ENCODE measurements at regions not wholly inside any gene's neighbourhood (a gene's known extent, or its start where the extent isn't known, plus 50 kb on each side); places are given as distances from the start of the nearest gene placed in this dataset.
A peak's percentile ranks its signal among the peaks of the same experiment; 100 is the strongest.

DNA sequence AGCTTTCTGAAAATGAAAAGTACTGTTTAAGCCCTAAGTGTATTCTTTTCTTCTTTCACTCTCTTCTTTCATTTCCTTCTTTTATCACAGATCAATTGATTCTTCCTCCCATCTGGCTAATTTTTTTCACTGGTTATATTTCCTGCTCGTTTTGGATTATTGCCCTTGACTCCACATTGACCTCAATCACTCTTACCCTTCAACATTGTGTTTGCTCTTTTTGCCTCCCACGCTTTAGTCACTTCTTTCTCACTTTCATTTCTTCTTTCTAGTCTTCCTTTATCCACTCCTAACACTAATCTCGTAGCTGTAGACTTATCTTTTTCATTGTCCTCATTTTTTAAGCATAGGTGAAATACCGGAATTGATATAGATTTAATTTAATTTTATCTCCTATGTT is 320.3 kb upstream of the VRK2 start:
- no peak for DNase-seq

DNA sequence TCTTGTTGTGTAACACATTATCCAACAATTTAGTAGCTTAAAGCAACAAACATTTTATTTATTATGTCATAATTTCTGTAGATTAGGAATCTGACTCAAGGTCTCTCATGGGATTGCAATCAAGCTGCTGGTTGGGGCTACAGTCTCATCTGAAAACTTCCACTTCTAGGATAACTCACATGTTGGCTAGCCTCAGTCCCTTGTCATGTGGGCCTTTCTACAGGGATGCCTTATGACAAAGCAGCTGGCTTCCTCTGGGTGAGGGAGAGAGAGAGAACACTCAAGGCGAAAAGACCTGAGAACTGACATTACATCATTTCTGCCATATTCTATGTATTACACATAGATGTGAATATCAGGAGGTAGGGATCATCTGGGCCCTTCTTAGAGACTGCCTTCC is 317.9 kb upstream of the VRK2 start:
- DNase-seq = no peak

DNA sequence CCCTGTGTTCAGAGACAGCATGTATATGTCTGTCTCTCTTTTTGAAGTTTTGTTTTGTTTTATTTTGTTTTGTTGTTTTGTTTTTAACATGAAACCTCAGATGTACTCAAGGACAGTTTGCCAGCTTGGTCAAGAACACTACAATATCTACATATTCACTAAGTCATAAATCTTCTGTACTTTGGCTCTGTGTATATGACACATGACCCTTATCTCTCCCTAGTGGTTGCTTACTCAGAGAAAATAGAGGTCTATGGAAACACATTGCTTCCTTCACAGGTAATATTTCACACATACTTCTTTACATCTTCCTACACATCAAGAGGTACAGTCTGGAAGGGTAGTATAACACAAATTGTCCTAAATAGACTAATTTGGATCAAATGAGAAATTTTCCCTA is 312.6 kb upstream of the VRK2 start:
- no peak for DNase-seq

DNA sequence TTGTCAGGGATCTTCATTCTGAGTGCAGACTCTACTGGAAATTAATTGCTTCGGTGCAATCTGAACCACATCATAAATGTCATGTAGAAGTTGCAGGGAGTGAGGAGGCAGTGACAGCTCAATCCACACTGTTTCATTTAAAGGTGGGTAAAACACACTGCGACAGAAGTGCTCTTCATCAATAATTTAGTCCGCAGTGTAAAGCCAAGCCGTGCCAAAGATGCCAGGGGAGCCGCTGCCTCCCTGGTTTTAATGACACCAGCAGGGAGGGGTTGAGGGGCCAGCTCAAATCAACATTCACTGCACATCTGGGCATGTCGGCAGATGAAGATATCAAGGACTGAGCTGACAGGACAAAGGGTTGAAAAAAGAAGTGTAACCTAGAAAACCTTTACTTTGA is 305.7 kb upstream of the VRK2 start:
- DNase-seq = no peak

DNA sequence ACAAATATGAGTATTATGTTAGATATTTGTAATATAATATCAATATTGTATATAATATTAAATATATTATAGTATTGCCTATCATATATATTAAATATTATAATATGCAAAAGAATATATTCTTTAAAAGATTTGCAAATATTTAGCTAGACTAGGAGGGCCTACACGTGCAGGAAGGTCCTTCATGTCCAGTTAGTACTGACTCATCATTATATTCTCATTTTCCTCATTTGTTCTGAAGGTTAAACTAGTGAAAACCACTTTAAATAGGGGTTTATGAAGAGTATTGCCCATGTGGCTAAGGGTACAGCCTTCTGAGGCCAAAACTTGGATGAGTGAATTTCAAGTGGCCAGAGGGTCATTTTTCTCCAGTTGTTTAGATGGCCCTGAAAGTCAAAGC is 293.0 kb upstream of the VRK2 start:
- DNase-seq = no peak

DNA sequence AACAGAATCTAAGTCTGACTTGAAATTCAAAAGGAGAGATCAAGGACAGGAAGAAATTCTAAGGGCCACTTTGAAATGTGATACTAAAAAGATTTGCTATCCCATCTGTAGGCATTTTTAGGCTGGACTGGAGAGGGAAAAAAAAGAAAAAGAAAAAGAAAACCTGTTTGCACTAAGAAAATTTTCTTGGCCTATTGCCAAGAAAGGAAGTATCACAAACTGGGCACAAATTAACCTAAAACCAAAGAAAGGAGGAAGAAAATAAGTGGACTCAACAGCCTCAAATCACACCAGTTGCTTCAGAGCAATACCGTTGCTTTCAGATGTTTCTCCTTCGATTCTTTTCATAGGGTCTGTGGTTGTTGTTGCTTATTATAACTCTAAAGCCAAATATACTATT is 287.9 kb upstream of the VRK2 start:
- DNase-seq = no peak

DNA sequence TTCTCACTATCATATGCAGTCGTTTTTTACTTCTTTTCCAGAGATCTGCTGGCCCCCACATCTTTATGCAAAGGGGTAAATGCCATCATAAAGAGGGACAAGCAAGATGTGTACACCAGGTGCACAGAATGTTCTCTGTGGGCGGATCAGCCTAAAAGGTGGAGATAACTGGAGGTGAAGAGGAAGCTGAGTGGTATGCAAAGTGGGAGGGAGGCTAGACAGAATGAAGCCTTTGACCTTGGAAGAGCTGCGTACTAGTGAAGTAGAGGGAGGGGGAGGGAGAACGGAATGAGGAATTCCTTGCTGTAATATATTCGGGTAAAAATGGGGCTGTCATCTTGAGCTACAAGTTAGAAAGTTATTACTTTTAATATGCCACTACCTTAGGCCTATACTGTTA is 287.5 kb upstream of the VRK2 start:
- DNase-seq = no peak

DNA sequence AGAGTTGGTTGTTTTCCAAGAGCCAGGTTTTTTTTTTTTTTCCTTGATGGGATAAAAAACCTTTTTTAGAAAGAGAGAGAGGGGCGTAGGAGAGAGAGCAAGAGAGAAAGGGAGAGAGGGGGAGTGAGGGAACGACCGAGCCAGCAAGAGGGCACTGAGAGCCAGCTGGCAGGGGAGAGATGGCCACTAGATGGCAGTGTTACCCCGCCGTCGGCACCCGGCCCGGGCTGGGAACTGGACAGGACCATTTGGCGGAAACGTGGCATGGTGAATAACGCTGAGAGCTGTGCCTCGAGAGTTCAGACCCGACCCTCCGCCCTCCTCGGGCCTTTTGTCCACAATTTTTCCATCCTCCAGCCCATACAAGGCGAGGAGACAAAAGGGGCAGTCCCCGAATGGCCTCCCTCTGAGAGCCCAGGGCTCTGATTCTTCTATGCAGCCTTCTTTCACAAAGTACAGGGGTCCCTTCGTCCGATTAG is 286.7 kb upstream of the VRK2 start:
- peak; percentile 84 for DNase-seq

DNA sequence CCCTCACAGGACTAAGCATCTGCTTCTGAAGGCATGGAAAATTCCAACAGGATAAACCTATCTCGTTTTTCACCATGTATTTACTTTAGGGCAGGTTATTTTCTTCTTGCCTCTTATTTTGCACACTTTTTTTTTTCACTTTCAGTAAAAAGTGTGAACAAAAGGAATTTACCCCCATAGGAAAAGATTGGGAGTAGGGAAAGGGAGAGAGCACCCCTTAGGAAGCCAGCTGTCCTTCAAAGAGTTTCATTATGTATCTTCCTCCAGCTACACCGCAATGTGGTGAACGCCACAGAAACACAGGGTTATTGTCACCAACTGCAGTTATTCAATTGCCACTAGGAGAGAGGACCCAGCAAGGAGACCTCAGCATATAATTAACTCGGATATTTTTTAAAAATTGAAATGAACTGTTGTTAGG is 286.2 kb upstream of the VRK2 start:
- peak; percentile 5 for DNase-seq

DNA sequence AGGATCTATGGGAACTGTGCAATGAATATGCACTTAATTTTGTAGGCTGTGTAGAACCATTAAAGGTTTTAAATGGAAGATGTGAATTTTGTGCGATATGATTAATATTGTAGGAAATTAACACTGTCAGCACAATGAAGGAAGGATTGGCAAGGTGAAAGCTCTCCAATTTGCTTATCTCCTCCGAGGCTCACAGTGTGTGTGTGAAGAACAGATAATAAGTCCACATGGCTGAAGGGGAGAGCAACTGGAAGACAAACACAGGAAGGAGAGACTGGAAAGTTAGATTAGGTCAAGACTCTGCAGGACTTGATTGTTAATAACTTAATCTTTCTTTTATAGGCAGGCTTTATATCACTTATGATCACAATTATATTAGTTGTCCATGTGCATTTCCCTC is 269.7 kb upstream of the VRK2 start:
- DNase-seq = no peak

DNA sequence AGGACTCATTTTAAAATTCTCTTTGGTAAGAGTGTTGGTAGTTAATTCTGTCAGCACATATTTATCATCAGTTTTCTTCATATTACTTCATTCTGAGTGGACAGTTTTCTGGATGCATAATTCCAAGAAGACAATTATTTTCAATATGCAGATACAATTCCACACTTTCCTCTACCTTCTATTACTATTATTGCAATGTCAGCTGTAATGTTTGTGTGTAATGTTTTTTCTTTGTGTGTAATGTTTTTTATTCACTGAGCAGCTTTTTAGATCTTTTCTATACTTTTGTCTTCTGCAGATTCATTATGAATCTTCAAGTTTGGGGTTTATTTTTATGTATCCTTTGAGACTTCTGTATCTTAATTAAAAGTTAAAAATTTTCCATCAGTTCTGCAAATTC is 264.0 kb upstream of the VRK2 start:
- DNase-seq = no peak

DNA sequence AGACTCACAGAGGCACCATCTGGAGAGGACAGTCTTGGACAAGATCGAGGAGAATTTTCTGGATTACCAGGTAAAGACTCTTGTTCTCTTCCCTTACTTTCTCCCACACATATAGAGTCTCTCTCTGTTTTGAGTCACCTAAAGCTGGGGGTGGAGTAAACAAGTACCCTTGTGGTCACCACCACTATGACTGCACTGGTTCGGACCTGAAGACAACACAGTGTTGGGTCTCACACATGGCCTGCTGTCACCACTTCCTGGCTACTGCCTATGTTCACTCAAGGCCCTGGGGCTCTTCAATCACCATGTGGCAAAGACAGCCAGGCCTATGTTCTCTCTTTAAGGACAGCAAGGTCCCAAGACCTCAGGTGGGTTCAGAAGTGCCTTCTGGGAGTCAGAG is 253.3 kb upstream of the VRK2 start:
- DNase-seq = no peak

DNA sequence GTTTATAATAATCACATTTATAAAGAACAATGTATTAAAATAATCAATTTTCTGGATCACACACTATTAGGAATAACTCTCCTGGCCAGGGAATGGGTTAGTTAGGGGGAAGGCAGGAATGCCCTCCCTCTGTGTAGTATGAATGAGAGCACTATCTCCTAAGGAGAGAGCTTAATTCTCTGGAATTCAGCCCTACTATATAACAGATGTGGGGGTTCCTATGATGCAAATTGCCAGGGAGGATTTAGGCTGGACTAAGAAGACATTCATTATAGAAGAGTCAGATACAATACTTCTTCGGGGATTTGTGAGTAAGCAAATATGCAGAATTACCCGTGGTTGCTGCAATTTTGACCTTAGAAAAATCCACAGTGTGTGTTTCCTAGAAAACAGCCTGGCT is 250.1 kb upstream of the VRK2 start:
- peak; percentile 14 for DNase-seq

DNA sequence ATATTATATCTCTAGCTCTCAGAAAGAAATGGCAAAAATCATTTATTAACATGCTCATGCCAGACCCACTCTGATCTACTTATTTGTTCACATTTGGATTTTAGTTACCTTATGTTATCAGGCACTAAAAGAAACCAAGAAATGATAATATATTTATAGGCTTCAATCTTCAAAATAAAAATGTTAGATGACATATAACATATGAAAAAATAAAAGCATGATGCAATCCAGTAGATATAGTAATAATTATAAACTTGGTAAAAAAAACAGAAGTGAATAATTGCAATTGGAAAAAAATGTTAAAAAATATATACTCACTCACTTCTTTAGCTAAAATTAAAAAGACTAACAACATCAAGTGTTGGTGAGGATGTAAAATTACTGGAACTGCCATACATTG is 248.3 kb upstream of the VRK2 start:
- DNase-seq = no peak

DNA sequence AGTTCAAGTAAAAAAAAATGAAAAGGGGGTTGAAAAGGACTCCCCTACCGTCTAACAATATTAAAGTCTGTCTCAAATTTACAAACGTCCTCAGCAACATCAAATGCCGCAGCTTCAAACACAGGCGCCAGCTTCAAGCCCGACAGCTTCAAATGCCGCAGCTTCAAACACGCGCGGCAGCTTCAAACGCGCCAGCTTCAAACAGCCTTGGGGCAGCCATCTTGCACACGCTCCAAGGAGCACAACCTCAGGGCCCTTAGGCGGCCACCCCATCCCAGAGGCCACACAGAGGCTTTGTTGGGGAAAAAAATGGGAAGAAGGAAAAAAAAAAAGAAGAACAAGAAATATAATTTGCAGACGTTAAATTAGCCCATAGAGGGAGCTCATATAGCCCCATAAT is 244.4 kb upstream of the VRK2 start:
- peak; percentile 19 for DNase-seq

DNA sequence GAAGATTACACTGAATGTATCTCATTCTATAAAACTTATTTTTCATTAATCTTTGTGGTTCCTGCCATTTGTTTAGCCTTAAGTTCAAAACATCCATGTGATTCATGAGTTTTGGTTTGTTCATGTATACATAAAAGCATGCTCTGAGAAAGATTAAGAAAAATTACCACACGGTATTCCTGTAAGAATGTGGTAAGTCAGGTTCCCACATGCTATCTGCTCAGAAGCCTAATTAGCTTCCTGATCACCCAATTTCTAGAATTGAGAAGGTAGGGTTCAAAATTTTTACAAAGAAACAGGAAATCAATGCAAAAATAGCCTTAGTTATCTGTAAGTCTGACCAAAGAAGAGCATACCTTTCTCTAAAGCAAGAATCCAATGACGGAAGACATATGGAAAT is 241.6 kb upstream of the VRK2 start:
- DNase-seq = no peak

DNA sequence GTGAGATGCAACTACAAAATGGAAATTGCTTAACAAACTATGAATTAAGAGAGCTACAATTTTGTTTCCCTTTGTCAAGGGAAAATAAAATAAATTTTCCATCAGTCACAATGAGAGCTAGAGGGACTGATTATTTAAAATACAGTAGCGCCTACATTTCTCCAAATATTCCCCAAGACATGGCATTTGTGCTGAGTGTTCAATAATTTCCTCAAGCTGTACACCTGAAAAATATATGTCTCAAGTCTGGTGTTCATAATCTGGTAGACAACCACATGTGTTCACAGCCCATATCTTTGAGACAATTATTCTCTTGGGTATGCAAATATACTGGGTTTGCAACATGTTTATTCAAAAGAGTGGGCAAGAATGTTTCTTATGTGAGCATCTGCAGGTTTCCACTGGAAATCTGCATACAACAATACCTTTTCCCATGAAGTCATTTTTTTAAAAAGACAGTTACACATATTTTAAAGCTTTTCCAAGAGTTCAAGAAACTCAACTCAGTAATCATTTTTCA is 240.1 kb upstream of the VRK2 start:
- no peak for DNase-seq

DNA sequence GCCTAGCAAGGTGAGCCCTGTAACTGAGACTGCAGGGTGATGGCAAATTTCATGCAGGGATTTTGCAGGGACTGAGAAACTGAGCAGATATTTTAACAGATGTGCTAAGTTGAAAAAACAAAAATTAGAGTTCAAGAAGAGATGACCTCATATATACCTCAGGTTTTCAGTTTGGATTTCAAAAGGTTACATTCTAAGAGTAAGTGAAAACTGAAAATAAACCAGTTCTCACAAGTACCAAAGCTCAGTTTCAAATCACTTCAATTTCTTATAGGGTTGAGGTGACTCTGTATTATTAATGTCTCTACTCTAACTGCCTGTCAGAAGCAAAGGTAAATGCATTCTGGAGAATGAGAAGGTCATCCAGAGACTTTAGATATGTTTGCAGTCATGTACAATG is 237.4 kb upstream of the VRK2 start:
- DNase-seq = no peak

DNA sequence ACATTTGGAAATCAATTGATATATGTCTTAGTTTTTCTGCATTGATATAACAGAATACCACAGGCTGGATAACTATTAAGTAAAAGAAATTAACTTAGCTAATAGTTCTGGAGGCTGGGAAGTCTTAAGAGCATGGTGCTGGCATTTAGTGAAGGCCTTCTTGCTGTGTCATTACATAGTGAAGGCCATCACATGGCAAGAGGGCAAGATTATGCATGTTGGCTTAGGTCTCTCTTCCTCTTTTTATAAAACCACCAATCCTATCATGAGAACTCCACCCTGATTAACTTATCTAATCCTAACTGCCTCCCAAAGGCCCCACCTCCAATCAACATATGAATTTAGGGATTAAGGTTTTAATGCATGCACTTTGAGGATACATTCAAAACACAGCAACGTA is 225.5 kb upstream of the VRK2 start:
- no peak for DNase-seq

DNA sequence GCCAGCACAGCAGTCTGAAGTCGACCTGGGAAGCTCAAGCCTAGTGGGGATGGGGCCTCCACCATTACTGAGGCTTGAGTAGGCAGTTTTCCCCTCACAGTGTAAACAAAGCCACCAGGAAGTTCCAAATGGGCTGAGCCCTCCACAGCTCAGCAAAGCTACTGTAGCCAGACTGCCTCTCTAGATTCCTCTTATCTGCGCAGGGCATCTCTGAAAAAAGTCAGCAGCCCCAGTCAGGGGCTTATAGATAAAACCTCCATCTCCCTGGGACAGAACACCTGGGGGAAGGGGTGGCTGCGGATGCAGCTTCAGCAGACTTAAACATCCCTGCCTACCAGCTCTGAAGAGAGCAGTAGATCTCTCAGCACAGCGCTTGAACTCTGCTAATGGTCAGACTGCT is 218.4 kb upstream of the VRK2 start:
- DNase-seq = no peak

DNA sequence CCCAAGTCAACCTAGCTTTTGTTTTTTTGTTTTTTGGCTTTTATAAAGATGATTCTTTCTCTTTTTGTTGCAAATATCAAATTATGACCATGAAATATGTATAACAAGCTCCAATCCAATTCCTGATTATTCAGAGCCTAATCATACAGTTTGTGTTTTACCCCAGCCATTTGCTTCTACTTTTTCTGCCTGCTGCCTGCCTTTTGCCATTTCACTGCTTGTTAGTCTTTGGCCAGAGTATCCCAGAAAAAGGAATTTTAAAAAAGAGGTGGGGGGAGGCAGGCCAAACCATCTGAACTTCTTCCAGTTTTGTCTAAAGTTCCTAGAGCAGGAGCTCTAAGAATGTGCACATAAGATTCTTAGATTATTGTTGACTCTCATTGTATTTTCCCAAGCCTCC is 211.9 kb upstream of the VRK2 start:
- DNase-seq = no peak

DNA sequence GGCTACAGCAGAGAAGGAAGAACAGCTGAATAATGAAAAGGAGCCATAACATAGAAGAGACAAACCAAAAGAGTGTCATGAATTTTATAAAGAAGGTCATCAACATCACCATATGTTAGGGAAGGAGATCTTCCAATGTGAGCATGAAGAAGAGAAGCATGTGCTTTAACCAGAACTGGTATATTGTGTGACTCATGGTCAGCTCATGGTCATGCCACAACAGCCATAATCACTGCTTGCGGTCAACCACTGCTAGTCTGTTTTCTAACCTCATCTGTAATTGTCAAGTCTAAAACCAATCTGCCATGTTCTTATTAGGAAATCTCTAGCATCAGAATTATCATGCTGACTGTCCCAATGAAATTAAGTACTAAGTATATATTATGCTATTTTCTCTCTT is 204.1 kb upstream of the VRK2 start:
- no peak for DNase-seq

DNA sequence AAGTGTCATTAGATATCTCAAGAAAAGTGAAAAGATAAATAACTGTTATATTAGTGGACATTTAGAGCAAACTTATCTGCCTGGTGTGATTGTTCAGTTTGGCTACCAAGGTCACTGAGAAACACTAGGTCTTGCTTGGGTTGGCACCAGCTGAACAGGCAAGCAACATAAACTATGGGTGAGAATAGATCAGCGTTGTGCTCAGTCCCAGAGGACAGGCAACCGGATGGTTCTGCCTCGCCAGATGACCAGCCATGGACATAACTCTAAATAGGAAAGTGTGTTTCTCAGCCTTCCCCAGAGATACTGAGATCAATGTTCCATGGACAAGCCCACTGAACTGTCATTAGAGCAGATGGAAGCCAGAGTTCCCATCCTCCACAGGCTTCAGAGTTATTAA is 203.4 kb upstream of the VRK2 start:
- DNase-seq = no peak

DNA sequence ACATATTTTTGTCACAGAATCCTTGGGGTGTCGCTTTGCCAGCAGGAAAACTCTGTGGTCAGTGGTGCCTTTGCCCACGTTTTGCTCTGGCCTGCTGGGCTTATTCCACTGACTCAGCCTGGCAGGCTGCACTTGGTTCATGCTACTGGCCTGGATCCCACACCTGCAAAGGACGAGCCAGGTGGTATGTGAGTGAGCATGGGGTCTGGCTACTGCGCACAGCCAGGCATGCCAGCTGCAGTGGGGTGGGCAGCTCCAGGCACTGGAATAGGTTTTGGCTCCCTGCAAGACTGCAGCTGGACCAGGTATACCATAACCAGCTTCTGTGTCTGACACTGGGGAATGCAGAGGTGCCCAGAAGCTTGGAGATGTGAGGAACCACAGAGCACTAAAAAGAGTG is 197.9 kb upstream of the VRK2 start:
- DNase-seq = no peak

DNA sequence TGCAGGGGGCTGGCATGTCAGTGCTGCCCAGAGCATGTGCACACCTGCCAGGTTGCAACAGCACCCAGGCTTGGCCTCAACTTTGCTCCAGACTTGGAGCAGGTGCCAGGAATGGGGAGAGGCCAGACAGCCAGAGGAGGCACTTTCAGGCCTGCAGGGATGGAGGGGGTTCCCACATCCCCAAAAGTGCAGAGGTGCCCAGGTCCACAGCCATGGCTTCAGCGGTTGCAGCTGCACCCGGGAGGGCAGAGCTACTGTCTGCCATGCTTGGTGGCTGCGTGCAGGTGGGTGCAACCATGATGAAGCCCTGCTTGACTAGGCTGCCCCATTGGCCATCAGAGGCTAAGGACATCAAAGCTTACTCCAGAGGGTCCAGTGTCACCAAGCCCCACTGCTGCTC is 196.8 kb upstream of the VRK2 start:
- no peak for DNase-seq
